Esophagus squamous epithelium (tissue), 4 donors: ENCODE measurements at regions not wholly inside any gene's neighbourhood (a gene's known extent, or its start where the extent isn't known, plus 50 kb on each side); places are given as distances from the start of the nearest gene placed in this dataset.

Source experiments
- POLR2A ChIP-seq, 4 donors: fragments of 450-650 bp; IDR thresholded peaks; one replicate each; pipeline ENCODE4 v1.6.1; 2017; ENCODE audit warnings: antibody characterized with exemption in 4 of 4, mild to moderate bottlenecking in 4 of 4, moderate library complexity in 3 of 4
- TF ChIP-seq, protein P1 (sequence below), 6 experiments: fragments of 450-650 bp in 4 of 6; fragments of 200-600 bp in 2 of 6; sonication (generic) in 2 of 6; IDR thresholded peaks; one replicate each; pipeline ENCODE4 v1.5.1; 2016 to 2019; ENCODE audit warnings: antibody characterized with exemption in 6 of 6, mild to moderate bottlenecking in 4 of 6, moderate library complexity in 4 of 6

GRCh38 chr15:56832125-56832524 lies 86.3 kb upstream of the TCF12 start:
- TF ChIP-seq, protein P1, sequence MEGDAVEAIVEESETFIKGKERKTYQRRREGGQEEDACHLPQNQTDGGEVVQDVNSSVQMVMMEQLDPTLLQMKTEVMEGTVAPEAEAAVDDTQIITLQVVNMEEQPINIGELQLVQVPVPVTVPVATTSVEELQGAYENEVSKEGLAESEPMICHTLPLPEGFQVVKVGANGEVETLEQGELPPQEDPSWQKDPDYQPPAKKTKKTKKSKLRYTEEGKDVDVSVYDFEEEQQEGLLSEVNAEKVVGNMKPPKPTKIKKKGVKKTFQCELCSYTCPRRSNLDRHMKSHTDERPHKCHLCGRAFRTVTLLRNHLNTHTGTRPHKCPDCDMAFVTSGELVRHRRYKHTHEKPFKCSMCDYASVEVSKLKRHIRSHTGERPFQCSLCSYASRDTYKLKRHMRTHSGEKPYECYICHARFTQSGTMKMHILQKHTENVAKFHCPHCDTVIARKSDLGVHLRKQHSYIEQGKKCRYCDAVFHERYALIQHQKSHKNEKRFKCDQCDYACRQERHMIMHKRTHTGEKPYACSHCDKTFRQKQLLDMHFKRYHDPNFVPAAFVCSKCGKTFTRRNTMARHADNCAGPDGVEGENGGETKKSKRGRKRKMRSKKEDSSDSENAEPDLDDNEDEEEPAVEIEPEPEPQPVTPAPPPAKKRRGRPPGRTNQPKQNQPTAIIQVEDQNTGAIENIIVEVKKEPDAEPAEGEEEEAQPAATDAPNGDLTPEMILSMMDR (IDR thresholded peaks at IDR 0.05) = no peak
- no peak for TF ChIP-seq POLR2A (IDR thresholded peaks at IDR 0.05)
